Loucy (cell line): ENCODE measurements at regions not wholly inside any gene's neighbourhood (a gene's known extent, or its start where the extent isn't known, plus 50 kb on each side); places are given as distances from the start of the nearest gene placed in this dataset.
"Not testable (repeated sequence)": the region's sequence is repeated elsewhere in the genome, so short reads cannot be mapped to it uniquely, and the experiment has no call there.

ENCODE experiments used
- H2AFZ ChIP-seq: fragments of 200-600 bp; sonication (generic); 2 replicates; pipeline ENCODE4 v1.6.0; 2016; ENCODE audit warnings: antibody characterized with exemption, mild to moderate bottlenecking, low read length, moderate library complexity
- H3F3A ChIP-seq: fragments of 200-600 bp; 2 replicates; pipeline ENCODE4 v1.6.0; 2016; ENCODE audit warnings: antibody characterized with exemption, low read depth, mild to moderate bottlenecking
- H3K27me3 ChIP-seq: fragments of 200-600 bp; sonication (generic); 2 replicates; pipeline ENCODE4 v1.6.1; 2014; ENCODE audit warnings: low read length, mild to moderate bottlenecking; ENCODE audit not compliant: insufficient read depth, poor library complexity, severe bottlenecking
- H3K36me3 ChIP-seq: fragments of 200-600 bp; sonication (generic); 2 replicates; pipeline ENCODE4 v1.6.1; 2016; ENCODE audit warnings: low read length; ENCODE audit not compliant: insufficient read depth
- H3K4me1 ChIP-seq: fragments of 200-600 bp; sonication (generic); 2 replicates; pipeline ENCODE4 v1.5.1; 2014; ENCODE audit warnings: low read length, mild to moderate bottlenecking; ENCODE audit not compliant: insufficient read depth, poor library complexity, severe bottlenecking
- H3K4me2 ChIP-seq: fragments of 200-600 bp; sonication (generic); 2 replicates; pipeline ENCODE4 v1.6.0; 2014; ENCODE audit warnings: antibody characterized with exemption, low read length, low read depth, mild to moderate bottlenecking; ENCODE audit not compliant: poor library complexity, severe bottlenecking
- H3K4me3 ChIP-seq: fragments of 200-600 bp; sonication (generic); 2 replicates; pipeline ENCODE4 v1.5.1; 2014; ENCODE audit warnings: low read length, mild to moderate bottlenecking, mixed read lengths; ENCODE audit not compliant: poor library complexity, severe bottlenecking
- H3K79me2 ChIP-seq: fragments of 200-600 bp; sonication (generic); 2 replicates; pipeline ENCODE4 v1.6.1; 2014; ENCODE audit warnings: low read length; ENCODE audit not compliant: insufficient read depth
- H3K9ac ChIP-seq: fragments of 200-600 bp; sonication (generic); 2 replicates; pipeline ENCODE4 v1.6.0; 2014; ENCODE audit warnings: mild to moderate bottlenecking, low read depth, low read length, moderate library complexity; ENCODE audit not compliant: poor library complexity, severe bottlenecking
- H3K9me2 ChIP-seq: fragments of 200-600 bp; sonication (generic); replicated peaks from 2 replicates; pipeline ENCODE4 v1.6.1; 2016; ENCODE audit warnings: low read depth, low read length, mixed read lengths
- H3K9me3 ChIP-seq: fragments of 200-600 bp; sonication (generic); 2 replicates; pipeline ENCODE4 v1.6.1; 2014; ENCODE audit warnings: mild to moderate bottlenecking, antibody characterized with exemption, low read length, low read depth; ENCODE audit not compliant: insufficient read depth
- H4K20me1 ChIP-seq: fragments of 200-600 bp; sonication (generic); 2 replicates; pipeline ENCODE4 v1.6.0; 2014; ENCODE audit warnings: antibody characterized with exemption, low read length, mild to moderate bottlenecking; ENCODE audit not compliant: insufficient read depth, poor library complexity, severe bottlenecking
- CTCF ChIP-seq: fragments of 200-600 bp; sonication (generic); conservative IDR thresholded peaks from 2 replicates; pipeline ENCODE4 v1.5.1; 2014; ENCODE audit warnings: mild to moderate bottlenecking, antibody characterized with exemption, low read length
- EZH2phosphoT487 ChIP-seq: fragments of 200-600 bp; IDR thresholded peaks from 2 replicates; pipeline ENCODE4 v1.6.1; 2018; ENCODE audit warnings: antibody characterized with exemption, mild to moderate bottlenecking, moderate library complexity, borderline replicate concordance

GRCh38 chr5:98321361-98321760 is 452.1 kb upstream of the RGMB start:
- H3K9me2 ChIP-seq: no peaks in the 10 kb centered on the region
- TF ChIP-seq EZH2phosphoT487: no peak
- TF ChIP-seq CTCF: no peak
- H3K36me3 ChIP-seq: no peaks in the 10 kb centered on the region
- no peak overlapping the region for H3K4me2 ChIP-seq
- no peaks in the 10 kb centered on the region for H3K4me1 ChIP-seq
- H2AFZ ChIP-seq: no peak overlapping the region
- H3K4me3 ChIP-seq: no peak overlapping the region
- H3K27me3 ChIP-seq: no peaks in the 10 kb centered on the region
- no peaks in the 10 kb centered on the region for H3K79me2 ChIP-seq
- no peaks in the 10 kb centered on the region for H3K9me3 ChIP-seq
- no peak overlapping the region for H3K9ac ChIP-seq
- no peaks in the 10 kb centered on the region for H3F3A ChIP-seq
- no peaks in the 10 kb centered on the region for H4K20me1 ChIP-seq

- not testable (repeated sequence) for H2AFZ ChIP-seq, H3K4me2 ChIP-seq, H3F3A ChIP-seq, H3K9ac ChIP-seq, H3K4me3 ChIP-seq, H4K20me1 ChIP-seq, H3K4me1 ChIP-seq, H3K9me3 ChIP-seq, H3K36me3 ChIP-seq, H3K79me2 ChIP-seq, H3K9me2 ChIP-seq, H3K27me3 ChIP-seq
These were observed 448.3 kb upstream of the RGMB start for GRCh38 chr5:98325187-98325586.

GRCh38 chr5:98328015-98328414 is 445.4 kb upstream of the RGMB start:
- Histone ChIP-seq H3K9me3 (no peaks in the 10 kb centered on the region), H3K4me3 (no peak overlapping the region), H3K9ac (no peak overlapping the region), H3K4me2 (no peak overlapping the region), H3K4me1 (no peaks in the 10 kb centered on the region), H3K79me2 (no peaks in the 10 kb centered on the region), H3K36me3 (no peaks in the 10 kb centered on the region), H3K9me2 (no peaks in the 10 kb centered on the region), H3K27me3 (no peaks in the 10 kb centered on the region), H4K20me1 (no peaks in the 10 kb centered on the region), H2AFZ (no peak overlapping the region), H3F3A (no peaks in the 10 kb centered on the region)
- TF ChIP-seq CTCF (no peak), EZH2phosphoT487 (no peak)

- no peaks in the 10 kb centered on the region for H3K36me3 ChIP-seq
- H3K27me3 ChIP-seq: no peaks in the 10 kb centered on the region
- no peaks in the 10 kb centered on the region for H3K9me3 ChIP-seq
- no peaks in the 10 kb centered on the region for H3K79me2 ChIP-seq
- H4K20me1 ChIP-seq: no peaks in the 10 kb centered on the region
- no peaks in the 10 kb centered on the region for H3K9me2 ChIP-seq
- H3K4me1 ChIP-seq: no peaks in the 10 kb centered on the region
- no peak overlapping the region for H3K4me3 ChIP-seq
- no peak overlapping the region for H2AFZ ChIP-seq
- no peak overlapping the region for H3K9ac ChIP-seq
- H3F3A ChIP-seq: no peaks in the 10 kb centered on the region
- TF ChIP-seq EZH2phosphoT487 (no peak), CTCF (no peak)
- no peak overlapping the region for H3K4me2 ChIP-seq
These were observed 442.6 kb upstream of the RGMB start for GRCh38 chr5:98330871-98331270.
